ENCODE measurements at regions not wholly inside any gene's neighbourhood (a gene's known extent, or its start where the extent isn't known, plus 50 kb on each side); places are given as distances from the start of the nearest gene placed in this dataset.

- peaks cover 3 to 5% (median 4%) of the 10 kb centered on the region in 3 experiments; a peak in 6 of 7 replicates for H3K36me3 Mint-ChIP-seq (ENCODE audit: insufficient read depth in 1 of 3, low read depth in 3 of 3)
- H3K4me3 Mint-ChIP-seq: no peak overlapping the region
Observed at GRCh38 chr9:21533597-21533996, 51.5 kb upstream of the IFNE start.

More at GRCh38 chr9:21533597-21533996, 51.5 kb upstream of the IFNE start:
- Mint-ChIP-seq H3K27ac (no peak overlapping the region), H3K27me3 (ENCODE audit: low read depth) (no peaks in the 10 kb centered on the region), H3K9me3 (peaks cover 0 to 2% of the 10 kb centered on the region in 2 experiments; a peak in 1 of 5 replicates), H3K4me1 (peaks cover 3 to 14% of the 10 kb centered on the region in 2 experiments; a peak in 3 of 4 replicates)
- Histone ChIP-seq H3K79me2 (ENCODE audit: insufficient read depth, low read length) (no peaks in the 10 kb centered on the region), H2BK120ac (ENCODE audit: low read depth, low read length, poor library complexity, severe bottlenecking) (no peak overlapping the region), H3K4me1 (ENCODE audit: insufficient read depth, low read length) (no peaks in the 10 kb centered on the region), H3K79me1 (ENCODE audit: insufficient read depth, low read depth, low read length, poor library complexity, severe bottlenecking) (no peaks in the 10 kb centered on the region), H2BK15ac (ENCODE audit: low read depth, low read length) (no peak overlapping the region), H3K9me3 (ENCODE audit: control insufficient read depth, low read depth, low read length) (no peaks in the 10 kb centered on the region), H2BK20ac (ENCODE audit: low read depth, low read length, poor library complexity, severe bottlenecking) (no peak overlapping the region), H4K8ac (replicated peaks; ENCODE audit: insufficient read length, low read depth, low read length) (no peak overlapping the region), H4K91ac (ENCODE audit: insufficient read length, low read depth, low read length) (no peak overlapping the region), H2BK12ac (ENCODE audit: insufficient read length, low read depth, low read length) (no peak overlapping the region), H3K27me3 (ENCODE audit: insufficient read depth, low read length) (no peaks in the 10 kb centered on the region), H4K20me1 (ENCODE audit: control insufficient read depth, insufficient read depth, insufficient read length) (no peaks in the 10 kb centered on the region), H3K56ac (ENCODE audit: insufficient read length, low read depth, low read length) (no peak overlapping the region), H2AFZ (ENCODE audit: low read length) (no peak overlapping the region), H2BK5ac (ENCODE audit: insufficient read length, low read length) (no peak overlapping the region), H4K5ac (ENCODE audit: insufficient read length, low read depth, low read length) (no peak overlapping the region), H3K18ac (ENCODE audit: insufficient read length, low read depth, low read length) (no peak overlapping the region), H2AK5ac (ENCODE audit: insufficient read length, low read length) (no peak overlapping the region), H3K23me2 (ENCODE audit: insufficient read length, low read depth, low read length, poor library complexity, severe bottlenecking) (no peaks in the 10 kb centered on the region), H3K27ac (ENCODE audit: insufficient read length, low read depth, low read length) (no peak overlapping the region), H3K4me2 (ENCODE audit: insufficient read depth, insufficient read length, low read length) (no peak overlapping the region), H3T11ph (ENCODE audit: low read length) (no peak overlapping the region), H3K4ac (ENCODE audit: low read depth, low read length) (no peak overlapping the region), H3K23ac (ENCODE audit: insufficient read length, low read depth, low read length) (no peak overlapping the region), H3K14ac (ENCODE audit: insufficient read depth, low read length) (no peak overlapping the region), H3K9ac (ENCODE audit: extremely low read depth, insufficient read length, low read length) (no peak overlapping the region)
- DNase-seq: no peak
- TF ChIP-seq CTCF (conservative IDR thresholded peaks at IDR 0.05): no peak
- WGBS (ENCODE audit: extremely low coverage, insufficient read length, low lambda C conversion rate): no CpG with 5 or more reads among the region's 4 CpGs

All from H9 (cell line).